ENCODE measurements at regions not wholly inside any gene's neighbourhood (a gene's known extent, or its start where the extent isn't known, plus 50 kb on each side); places are given as distances from the start of the nearest gene placed in this dataset.
"Not testable (repeated sequence)": the region's sequence is repeated elsewhere in the genome, so short reads cannot be mapped to it uniquely, and the experiment has no call there.

DNA sequence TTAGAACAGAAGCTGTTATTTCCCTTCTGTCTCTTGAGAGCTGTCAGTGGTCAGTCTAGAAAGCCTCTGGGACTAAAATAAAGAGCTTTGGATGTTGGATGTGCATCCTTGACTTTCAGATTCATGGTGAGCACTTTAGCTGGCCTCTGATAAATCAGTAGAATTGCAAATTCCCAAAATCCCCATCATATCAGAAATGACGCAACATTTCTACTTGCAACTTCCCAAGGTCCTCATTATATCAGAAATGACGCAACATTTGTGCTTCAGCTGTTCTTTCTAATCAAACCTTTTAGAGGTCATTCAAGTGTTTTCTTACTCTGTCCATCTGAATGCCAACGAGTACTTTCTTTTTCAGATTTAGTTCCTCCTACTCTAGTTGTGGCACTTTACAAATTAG, 167.3 kb upstream of the MOCS2 start:
- DNase-seq = no peak

DNA sequence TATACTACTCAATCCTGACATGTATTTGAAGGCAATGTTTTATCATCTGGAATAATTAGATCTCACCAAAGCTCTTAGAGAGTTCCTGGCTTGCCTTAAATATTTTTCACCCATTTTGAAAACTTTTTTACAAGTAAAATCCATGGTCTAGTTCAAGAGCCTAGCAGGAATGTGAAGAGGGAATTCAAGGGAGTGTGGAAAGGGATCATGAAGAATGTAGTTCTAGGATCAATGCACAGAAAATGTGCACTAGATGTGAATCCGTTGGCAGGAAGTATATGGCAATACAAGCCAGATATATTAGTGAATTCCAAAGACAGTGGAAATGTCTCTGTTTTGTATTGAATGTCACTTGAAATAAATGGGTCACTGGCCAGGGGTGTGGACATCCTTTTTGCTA, 167.9 kb upstream of the MOCS2 start:
- DNase-seq = no peak

DNA sequence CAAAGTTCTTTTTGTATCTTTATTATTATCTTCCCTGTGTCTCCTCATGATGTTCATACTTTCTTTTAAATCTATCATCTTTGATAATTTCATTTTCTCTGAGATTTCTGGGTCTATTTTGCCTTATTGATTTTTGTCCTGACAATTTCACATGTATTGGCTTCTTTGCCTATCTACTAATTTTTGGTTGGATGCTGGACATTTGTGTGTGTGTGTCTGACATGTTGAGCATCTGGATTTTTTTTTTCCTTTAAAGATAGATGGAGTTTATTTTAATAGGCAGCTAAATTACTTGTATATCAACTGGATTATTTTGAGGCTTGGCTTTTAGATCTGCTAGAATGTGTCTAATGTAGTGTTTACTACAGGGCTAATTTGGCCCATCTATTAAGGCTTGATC, 178.0 kb upstream of the MOCS2 start:
- DNase-seq = no peak

DNA sequence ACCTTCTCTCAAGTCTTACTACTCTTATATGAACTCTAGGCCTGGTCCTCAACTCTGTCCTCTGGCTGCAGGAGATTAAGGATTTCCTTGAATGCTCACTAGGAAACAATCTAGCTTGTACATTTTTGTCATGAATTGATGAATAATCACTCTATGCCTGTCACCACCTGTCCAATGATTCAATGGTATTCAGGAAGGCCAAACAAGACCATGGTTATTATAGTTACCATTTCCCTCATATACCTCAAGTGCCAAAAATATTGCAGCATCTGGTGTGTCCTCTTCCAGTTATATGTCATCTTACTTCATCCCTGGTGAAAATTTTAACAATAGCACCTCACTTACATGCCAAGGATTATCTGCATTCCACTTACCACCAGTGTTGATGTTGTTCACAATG, 179.0 kb upstream of the MOCS2 start:
- DNase-seq = no peak

DNA sequence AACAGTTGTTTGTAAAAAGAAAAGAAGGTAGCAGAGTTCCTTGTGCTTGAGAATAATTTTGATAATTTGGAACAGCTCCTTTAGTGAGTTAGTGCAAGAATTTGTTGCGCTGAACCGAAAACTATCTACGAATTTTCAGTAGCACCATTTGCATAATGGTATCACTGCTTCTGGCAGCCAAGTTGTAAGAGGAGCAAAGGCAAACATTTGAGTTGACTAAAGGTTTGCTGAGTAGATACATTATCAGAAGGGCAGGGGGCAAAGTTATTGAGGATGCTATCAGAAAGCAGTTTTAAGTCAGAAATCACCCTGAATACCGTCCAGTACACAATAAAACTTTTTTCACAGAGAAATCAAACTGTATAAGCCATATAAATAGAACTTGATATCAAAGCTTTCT, 181.5 kb upstream of the MOCS2 start:
- DNase-seq = no peak

DNA sequence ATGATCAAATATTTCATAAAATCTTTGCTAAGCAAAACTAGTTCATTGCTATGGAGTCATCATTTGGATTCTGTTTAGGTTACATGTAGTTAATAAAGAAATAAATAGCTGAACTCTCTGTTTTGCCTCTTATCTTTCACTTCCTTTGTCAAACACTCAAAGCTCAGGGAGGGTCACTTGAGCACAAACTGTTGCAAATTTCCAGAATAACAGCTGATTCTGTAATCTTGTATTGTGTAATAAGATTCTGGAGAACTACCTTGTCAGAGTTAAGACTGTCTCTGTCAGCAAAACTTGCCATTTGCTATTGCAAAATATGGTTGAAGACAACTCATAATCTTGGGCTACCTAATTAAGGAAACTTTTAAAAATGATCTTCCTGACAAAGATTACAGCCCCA, 182.0 kb upstream of the MOCS2 start:
- DNase-seq = no peak

DNA sequence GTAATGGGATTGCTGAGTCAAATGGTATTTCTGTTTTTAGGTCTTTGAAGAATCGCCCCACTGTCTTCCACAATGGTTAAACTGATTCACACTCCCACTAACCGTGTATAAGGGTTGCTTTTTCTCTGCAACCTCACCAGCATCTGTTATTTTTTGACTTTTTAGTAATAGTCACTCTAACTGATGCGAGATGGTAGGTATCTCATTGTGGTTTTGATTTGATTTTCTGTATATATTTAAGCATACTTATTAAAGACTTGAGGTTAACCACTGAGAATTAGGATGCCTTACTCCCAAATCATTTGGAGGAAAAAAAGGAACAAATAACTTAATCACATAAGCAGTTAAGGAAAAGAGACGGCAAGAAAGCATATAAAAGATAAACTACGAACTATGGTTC, 181.6 kb upstream of the FST start:
- no peak for DNase-seq

DNA sequence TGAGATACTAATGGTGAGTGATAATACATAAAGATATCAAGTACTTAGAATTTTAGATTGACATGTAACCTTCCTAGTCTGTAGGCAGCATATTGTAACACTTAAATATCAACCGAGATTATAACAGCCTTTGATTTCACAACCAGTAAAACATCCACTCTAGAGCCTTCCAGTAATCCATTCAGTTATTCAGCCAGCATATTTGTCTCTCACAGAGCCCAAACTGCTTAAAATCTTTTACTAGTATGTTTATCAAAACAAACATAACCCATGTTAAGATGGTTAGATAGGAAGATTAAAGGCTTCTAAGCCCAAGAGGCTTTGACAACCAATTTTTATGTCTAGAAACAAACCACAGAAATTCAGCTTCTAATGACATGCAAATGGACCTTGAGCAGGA, 177.9 kb upstream of the FST start:
- DNase-seq = no peak

DNA sequence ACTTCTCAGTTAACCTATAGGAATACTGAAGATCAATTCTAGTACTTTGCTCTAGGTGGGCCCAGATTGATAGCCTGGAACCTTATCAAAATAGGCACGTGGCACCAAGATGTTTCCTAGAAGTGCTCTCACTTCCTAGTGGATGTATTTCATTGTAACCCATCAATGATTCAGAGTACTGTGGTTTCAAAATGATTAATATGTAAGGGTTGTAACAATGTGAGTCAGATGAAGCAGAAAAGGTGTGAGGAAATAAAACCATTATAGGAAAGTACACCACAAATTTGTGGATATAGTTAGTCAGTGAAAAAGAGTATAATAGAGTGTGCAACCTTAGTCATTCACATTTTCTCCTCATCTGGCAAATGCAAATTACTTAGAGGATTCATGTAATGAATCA, 177.3 kb upstream of the FST start:
- no peak for DNase-seq

DNA sequence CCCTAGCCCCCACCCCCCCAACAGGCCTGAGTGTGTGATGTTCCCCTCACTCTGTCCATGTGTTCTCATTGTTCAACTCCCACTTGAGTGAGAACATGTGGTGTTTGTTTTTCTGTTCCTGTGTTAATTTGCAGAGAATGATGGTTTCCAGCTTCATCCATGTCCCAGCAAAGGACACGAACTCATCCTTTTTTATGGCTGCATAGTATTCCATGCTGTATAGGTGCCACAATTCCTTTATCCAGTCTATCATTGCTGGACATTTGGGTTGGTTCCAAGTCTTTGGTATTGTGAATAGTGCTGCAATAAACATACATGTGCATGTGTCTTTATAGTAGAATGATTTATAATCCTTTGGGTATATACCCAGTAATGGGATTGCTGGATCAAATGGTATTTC, 175.1 kb upstream of the FST start:
- not testable (repeated sequence) for DNase-seq

DNA sequence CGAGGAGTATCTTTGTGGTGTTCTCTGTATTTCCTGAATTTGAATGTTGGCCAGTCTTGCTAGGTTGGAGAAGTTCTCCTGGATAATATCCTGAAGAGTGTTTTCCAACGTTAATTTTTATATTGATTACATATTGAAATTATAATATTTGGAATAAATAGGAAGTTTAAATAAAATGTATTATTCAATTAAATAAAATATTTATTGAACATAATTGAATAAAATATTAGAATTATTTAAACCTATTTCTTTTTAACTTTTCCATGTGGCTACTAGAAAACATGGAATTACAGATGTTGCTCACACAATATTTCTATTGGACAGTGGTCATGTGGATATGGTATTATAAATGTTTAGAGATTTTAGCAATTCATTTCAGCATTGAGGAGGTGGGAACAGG, 170.8 kb upstream of the FST start:
- no peak for DNase-seq

DNA sequence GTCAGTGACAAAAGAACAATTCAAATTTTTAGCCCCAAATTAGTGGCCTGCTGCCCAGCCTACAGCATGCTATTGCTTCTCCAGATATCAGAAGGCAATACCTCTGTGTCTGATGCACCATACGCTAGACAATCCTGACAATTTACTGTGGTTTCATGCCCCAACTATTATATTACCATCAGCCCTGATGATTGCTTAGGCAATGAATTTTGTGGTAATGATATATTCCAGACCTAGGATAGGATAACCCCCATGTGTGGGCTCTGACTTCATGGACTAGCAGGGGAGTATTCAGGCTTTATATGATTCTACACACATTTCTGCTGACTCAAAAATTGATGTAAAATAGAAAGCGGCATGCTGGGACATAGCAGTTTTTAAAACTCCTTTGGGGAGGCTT, 168.7 kb upstream of the FST start:
- no peak for DNase-seq

DNA sequence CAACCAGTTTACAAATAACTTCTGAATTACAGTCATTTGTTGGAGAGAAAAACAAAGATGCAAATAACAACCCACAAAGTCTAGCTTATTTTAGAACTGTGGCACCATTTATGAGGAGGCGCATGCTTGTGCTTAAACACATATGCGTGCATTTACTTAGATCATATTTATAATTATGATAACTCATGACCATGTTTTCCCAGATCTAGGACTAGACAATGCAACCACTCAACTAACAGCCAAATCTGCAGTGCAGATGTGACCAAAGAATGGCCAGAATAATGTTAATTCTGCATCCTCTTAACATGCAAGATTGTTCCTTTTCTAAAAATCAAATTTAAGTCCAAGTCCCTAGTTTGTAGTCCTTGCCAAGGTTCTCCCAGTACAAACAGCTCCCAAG, 167.3 kb upstream of the FST start:
- no peak for DNase-seq

DNA sequence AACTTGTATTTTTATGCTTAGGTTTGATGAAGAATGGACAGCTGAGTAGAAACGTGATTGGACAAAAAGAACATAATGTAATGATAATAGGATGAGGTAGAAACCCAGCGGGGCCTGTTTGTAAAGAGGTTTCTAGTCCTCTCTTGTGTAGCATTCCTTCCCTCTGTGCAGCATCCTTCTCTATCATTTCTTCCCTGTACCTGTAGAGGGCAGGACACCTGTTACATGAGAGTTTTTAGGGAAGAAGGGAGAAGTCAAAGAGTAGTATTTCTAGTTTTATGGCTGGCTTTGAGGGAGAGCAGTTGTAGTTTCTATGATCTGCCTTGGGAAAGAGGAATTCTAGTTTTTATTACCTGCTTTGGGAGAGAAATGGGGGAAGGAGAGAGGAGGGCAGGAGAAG, 162.1 kb upstream of the FST start:
- no peak for DNase-seq

DNA sequence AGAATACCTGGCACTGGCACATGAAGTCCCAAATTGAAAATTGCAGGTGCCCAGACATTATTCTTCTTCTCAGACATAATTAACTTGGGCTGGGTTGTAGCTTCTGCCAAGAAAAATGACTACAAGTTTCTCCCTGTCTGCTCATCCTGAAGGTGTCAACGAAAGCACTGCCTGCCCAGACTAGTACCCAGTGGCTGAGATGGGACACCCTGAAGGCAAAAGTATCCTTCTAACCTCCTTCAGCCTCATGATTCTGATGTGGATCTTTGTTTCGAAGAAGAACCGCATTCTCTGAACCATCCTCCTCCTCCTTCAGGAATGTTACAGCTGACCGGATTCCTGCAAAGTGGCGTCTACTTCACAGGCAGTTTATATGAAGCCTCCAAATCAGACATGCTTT, 161.1 kb upstream of the FST start:
- no peak for DNase-seq

DNA sequence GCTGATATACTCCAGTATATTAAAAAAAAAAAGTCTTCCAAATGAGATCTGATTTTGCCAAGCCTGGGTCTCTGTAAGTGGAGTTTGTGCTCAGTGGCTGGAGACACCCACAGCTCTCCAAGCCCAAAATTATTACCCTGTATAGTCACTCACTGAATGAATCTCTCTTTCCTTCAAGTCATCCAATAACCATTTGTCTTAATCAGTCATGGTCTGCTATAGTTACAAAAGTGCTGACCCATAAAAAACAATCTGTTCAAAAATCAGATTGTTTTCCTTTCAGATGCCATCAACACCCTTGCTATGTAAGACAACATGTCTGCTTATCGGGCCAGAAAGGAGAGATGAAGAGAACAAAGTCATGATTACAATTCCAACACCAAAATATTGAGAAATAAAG, 159.4 kb upstream of the FST start:
- DNase-seq = no peak

DNA sequence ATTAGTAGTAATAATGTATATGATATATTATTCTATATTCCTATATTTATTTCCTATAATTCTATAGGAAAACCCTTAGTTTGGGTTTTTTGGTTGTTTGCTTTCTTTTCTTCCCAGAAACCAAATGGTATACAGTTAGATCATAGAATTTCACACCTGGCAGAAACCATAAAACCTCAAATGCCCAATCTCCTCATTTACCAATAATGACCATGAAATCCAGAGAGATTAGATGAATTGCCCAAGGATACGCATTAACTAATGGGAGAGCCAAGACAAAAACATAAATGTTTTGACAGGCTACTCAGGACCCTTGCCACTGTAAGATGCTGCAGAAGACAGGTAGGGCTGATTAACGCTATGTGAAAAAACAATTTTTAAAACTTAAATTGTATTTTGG, 158.7 kb upstream of the FST start:
- no peak for DNase-seq

DNA sequence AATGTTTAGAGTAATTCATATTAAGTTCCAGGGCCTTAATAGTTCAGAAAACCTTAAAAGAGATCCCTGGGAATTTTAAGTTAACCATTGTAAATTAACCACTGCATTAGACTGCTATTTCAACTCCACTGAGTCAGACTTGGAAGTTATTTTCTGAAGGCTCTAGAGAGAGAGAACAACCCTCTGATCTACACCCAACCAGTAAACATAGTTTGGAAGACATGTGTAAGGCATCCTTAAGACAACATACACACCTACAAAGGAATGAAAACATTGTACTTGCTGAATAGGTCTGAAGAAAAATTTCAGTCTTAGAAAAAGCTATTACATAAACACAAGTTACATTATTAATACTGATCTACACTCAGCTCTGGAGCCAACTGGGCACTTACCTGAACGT, 158.2 kb upstream of the FST start:
- no peak for DNase-seq

DNA sequence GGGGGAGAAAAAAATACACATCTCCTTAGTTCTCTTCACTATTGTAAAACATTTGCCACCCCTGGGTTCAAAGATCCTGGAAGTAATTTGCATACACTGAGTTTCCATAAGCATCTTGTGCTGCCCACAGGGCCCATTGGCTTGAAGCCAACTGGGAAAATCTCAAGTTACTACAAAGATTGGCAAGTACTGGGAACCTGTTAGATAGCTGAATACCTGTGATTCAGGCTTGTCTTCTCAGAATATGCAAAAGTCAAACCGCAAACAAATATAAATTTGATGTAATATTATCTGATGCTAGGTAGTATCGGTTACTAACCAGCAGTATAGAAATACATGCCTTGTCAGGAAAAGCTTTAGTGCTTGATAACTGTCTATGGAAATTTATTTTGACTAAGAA, 156.9 kb upstream of the FST start:
- DNase-seq = no peak

DNA sequence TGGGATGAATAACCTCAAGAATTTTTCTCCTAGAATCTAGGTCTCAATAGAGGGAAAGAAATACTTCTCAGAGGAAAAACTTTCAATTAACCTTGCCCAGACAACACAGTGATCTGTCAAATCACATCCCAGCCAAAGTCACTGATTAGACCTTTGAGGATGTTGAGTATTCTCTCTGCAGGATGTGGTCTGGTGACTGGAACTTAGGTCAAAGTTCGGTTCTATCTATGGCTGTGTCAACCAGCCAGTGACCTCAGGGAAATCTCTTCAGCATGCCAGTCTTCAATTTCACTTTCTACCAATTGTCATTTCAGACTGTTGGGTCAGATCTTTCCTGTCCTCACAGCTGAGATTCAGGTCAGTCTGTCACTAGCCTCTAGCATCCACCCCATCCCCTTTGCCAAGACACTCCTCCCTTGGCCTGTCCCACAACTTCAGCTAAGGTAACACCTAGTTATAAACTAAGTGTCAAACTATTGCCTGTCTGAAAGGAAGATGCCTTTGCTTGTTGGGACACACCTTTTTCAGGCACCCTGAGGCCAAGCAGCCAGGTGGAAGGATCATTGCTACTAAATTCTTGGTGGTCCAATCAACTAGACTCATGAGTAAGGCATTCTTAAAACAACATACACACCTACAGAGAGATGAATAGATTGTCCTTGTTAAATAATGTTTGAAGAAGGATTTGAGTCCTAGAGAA, 156.3 kb upstream of the FST start:
- no peak for DNase-seq

DNA sequence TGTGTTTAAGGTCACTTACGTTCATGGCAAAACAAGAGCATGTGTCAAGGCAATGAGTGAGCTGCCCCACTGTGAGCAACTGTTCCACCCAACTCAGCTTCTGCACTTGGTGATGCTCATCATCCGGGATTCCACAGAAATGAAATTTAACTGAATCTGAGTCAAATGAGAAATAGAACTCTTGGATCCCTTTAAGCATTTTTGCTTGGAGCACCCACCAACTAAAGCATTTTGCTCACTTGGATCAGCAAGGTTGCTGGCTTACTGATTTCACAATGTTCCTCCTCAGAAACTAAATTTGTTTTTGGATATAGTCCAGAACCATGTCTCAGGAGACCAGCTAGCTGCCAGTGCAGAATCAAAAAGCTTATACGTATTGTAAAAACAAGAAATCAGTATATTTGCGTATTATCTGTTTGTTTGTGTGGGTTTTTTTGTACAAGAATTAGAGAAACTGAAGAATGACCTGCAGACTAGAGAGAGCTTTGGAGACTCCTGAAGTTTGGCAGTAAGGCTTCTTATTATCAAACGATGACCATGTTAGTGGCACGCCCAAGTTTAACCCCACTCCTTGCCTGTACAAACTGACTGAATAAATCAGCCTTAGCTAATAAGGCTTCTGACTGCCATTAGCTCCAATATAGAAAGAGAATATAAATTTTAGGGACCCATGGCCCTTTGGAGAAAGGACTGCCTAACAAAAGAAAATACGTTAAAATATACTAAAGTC, 153.8 kb upstream of the FST start:
- no peak for DNase-seq

DNA sequence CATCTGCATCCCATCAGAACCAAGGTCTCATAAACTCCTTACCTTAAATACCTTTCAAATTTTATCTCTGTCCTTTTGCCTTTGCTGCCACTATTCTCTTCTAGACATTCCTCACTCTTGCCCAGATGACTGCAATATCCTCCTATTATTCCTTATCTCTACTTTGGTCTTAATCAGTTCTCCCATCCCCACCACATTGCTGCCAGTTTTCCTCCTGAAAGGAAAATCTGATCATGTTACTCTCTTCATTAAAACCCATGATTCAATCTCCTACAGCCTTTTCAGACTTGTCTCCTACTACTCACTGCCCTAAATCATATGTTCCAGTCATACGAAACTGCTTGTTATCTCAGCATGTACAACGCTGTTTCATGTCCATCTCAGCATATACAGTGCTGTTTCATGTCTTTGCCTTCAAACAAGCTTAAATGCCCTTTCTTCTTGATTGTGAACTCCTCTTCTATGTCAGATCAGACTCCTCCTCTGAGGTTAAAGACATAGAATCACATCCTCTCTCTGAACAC, 152.6 kb upstream of the FST start:
- DNase-seq = no peak

DNA sequence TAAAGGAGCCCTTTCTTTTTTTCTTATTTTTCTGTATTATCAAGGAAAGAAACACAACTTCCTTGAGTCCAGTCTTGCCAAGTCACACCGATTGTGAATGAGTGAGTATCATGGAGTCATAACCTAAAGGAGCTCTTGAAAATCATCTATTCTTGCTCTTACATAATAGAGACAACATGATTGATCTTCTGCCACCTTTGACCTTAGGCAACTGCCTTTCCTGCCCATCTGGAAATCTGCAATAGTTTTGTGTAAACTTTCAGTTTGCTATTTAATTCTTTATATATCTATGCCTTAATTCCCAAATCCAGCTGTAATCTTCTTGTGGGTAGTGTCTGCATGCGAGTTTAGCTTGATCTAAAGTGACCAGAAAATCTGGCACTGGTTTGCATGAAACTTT, 149.9 kb upstream of the FST start:
- no peak for DNase-seq

DNA sequence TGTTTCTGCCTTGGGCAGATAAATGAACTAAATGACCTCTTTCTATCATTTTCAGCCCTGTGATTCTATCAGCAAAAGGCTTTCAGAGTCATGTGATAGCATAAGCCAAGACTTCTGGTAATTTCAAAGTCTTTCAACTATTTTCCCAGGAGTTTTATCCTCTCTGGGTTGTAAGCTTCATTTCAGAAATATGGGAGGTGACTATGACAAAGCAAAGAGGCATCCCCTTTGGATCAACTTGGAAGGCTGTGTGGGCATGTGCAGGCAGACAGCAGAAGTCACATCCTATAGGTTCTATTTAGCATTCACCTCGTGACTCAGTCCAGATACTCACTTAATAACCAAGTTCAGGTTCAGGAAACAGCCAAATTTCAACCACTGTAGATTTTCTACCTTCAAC, 149.0 kb upstream of the FST start:
- DNase-seq = no peak

DNA sequence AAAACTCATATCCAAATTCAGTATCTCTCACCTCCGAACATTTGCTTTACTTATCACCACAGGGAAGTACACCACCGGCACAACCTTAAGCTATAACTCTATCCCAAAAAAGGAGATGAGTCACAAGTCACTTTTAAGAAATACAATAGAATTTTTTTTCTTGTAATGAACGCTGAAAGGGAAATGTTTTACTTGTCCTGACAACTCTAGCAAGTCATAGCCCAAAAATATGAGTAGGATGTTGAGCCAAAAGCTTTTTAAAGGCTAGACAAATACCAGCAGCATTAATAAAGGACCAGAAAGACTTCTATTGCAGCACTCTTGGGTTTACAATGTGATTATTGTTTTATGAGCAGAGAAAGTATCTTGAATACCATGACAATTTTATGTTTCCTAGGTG, 147.3 kb upstream of the FST start:
- DNase-seq = no peak

Measured in hippocampal formation (tissue), 2 donors.